ENCODE measurements at regions not wholly inside any gene's neighbourhood (a gene's known extent, or its start where the extent isn't known, plus 50 kb on each side); places are given as distances from the start of the nearest gene placed in this dataset.
A peak's percentile ranks its signal among the peaks of the same experiment; 100 is the strongest.

DNA sequence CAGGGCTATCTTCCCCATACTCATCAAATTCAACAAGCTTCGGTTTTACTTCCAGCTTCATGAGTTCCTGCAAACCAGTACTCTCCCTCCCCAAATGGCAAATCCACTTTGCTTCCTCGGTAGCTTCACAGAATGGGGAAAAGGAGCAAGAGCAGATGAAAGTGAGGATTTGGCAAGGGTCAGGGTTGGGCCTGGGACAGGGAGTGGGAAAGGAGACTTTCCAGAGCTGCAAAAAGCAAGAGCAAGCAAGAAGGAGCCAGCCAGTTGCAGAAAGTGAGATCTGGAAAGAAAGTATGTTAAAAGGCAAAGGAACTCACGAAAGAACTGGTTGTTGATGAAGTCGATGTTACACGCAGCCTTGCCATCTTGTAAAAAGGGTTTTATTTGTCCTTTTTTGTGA lies 522.8 kb upstream of the TBX3 start:
- peaks cover 3% of the 10 kb centered on the region for H3K9me3 ChIP-seq (ENCODE audit: control insufficient read depth, low read length)
- intact Hi-C loops (cut with DNase I): no loop called here
- H3K27me3 ChIP-seq (ENCODE audit: control insufficient read depth in 1 of 2, insufficient read depth in 2 of 2, low read length in 1 of 2): no peaks in the 10 kb centered on the region
- DNase-seq (no peak), ATAC-seq (ENCODE audit: low FRiP score) (no peak)
- no peaks in the 10 kb centered on the region for H3K36me3 ChIP-seq (ENCODE audit: control insufficient read depth in 1 of 2, insufficient read depth in 2 of 2, low read length in 1 of 2)
- 82 to 85% methylated on average over 5 of the region's 5 CpGs for WGBS, 2 donors
- no peaks in the 10 kb centered on the region for H3K4me1 ChIP-seq (ENCODE audit: control insufficient read depth in 1 of 2, insufficient read depth in 2 of 2, low read length in 2 of 2)
- H3K4me3 ChIP-seq (ENCODE audit: low read length in 2 of 2): no peak overlapping the region
- H3K27ac ChIP-seq (ENCODE audit: low read depth in 1 of 2, low read length in 2 of 2): no peak overlapping the region

DNA sequence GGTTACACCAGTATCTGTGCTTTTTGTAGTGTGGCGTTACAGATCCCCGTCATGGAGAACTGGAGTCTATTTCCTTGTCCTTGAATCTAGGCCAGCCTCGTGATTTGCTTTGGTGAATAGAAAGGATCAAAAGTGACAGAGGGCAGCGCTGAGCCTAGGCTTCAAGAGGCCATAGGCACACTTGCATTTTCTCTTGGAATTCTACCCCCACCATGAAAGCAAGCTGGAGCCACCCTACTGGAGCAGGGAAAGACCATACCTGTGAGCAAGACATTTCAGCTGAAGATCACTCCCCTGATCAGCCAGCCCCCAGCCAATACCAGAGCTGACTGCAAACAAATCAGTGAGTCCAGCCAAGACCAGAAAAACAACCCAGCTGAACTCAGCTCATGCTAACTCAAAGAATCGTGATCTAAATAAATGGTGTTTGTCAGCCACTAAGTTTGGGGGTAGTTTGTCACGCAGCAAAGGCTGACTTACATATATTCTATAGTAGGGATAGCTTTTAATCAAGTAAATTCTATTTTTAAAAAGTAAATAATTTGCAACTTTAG lies 521.9 kb upstream of the TBX3 start:
- intact Hi-C loops (cut with DNase I): no loop called here
- ATAC-seq (ENCODE audit: low FRiP score): no peak
- 62 to 69% methylated on average over 6 of the region's 6 CpGs for WGBS, 2 donors

DNA sequence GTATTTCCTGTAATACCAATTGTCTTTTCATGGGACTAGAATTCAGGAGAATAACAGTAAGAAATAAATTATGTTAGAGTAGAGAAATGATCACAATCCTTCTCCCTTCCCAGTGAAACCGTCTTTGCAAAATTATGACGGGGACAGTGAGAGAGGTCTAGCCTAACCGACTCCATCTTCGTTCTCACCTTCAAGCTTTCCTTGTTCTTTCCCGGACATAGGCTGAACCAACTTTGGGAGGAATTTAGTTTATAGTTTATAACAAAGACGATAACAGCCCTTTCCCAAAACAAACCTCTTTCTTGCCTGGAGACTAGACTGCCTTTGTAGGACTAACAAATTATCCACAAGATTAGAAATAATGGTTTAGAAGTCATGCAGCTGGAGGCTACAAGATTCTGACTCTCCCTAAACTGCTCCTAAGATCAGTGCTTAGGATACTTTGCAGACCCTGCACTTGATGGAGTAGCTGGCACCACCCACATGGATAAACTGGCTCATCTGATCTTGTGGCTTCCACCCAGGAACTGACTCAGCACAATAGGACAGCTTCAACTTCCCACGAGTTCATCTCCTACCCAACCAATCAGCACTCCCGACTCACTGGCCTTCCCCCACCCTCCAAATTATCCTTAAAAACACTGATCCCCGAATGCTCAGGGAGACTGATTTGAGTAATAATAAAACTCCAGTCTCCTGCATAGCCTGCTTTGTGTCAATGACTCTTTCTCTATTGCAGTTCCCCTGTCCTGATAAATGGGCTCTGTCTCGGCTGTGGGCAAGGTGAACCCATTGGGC lies 521.2 kb upstream of the TBX3 start:
- no peak overlapping the region for H3K27ac ChIP-seq (ENCODE audit: low read depth in 1 of 2, low read length in 2 of 2)
- H3K4me3 ChIP-seq (ENCODE audit: low read length in 2 of 2): no peak overlapping the region
- intact Hi-C loops (cut with DNase I): no loop called here
- DNase-seq (no peak), ATAC-seq (ENCODE audit: low FRiP score) (no peak)
- H3K4me1 ChIP-seq (ENCODE audit: control insufficient read depth in 1 of 2, insufficient read depth in 2 of 2, low read length in 2 of 2): no peaks in the 10 kb centered on the region
- H3K27me3 ChIP-seq (ENCODE audit: control insufficient read depth in 1 of 2, insufficient read depth in 2 of 2, low read length in 1 of 2): no peaks in the 10 kb centered on the region
- H3K9me3 ChIP-seq (ENCODE audit: control insufficient read depth, low read length): peaks cover 3% of the 10 kb centered on the region
- 73 to 75% methylated on average over 10 of the region's 10 CpGs for WGBS, 2 donors
- no peaks in the 10 kb centered on the region for H3K36me3 ChIP-seq (ENCODE audit: control insufficient read depth in 1 of 2, insufficient read depth in 2 of 2, low read length in 1 of 2)

More for the DNA sequence above, 521.9 kb upstream of the TBX3 start:
- no peaks in the 10 kb centered on the region for H3K27me3 ChIP-seq (ENCODE audit: control insufficient read depth in 1 of 2, insufficient read depth in 2 of 2, low read length in 1 of 2)
- H3K9me3 ChIP-seq (ENCODE audit: control insufficient read depth, low read length): peaks cover 3% of the 10 kb centered on the region
- DNase-seq: no peak
- H3K4me1 ChIP-seq (ENCODE audit: control insufficient read depth in 1 of 2, insufficient read depth in 2 of 2, low read length in 2 of 2): no peaks in the 10 kb centered on the region
- no peaks in the 10 kb centered on the region for H3K36me3 ChIP-seq (ENCODE audit: control insufficient read depth in 1 of 2, insufficient read depth in 2 of 2, low read length in 1 of 2)
- H3K27ac ChIP-seq (ENCODE audit: low read depth in 1 of 2, low read length in 2 of 2): no peak overlapping the region
- H3K4me3 ChIP-seq (ENCODE audit: low read length in 2 of 2): no peak overlapping the region

DNA sequence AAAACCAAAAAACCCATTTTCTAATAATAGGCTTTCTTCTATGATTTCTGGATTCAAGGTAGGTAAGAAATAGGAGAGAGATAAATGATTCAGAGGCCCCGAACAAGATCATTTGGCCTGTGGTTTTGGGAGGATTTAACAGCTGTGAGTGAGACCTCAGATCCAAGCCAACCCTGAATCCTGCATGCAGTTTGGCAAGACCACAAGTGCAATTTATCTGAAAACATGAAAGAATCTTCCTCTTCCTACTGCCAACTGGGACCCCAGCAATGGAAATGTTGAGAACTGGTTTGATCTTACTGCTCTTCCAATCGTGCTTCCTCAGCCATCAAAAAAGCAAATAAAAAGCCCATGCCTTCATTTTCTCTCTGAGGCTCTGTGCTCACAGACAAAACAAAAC lies 519.7 kb upstream of the TBX3 start:
- no peak overlapping the region for H3K27ac ChIP-seq (ENCODE audit: low read depth in 1 of 2, low read length in 2 of 2)
- H3K4me3 ChIP-seq (ENCODE audit: low read length in 2 of 2): no peak overlapping the region
- WGBS, 2 donors: 82 to 84% methylated on average over 2 of the region's 2 CpGs
- ATAC-seq (ENCODE audit: low FRiP score) (no peak), DNase-seq (no peak)
- intact Hi-C loops (cut with DNase I): no loop called here
- H3K36me3 ChIP-seq (ENCODE audit: control insufficient read depth in 1 of 2, insufficient read depth in 2 of 2, low read length in 1 of 2): no peaks in the 10 kb centered on the region
- no peaks in the 10 kb centered on the region for H3K4me1 ChIP-seq (ENCODE audit: control insufficient read depth in 1 of 2, insufficient read depth in 2 of 2, low read length in 2 of 2)
- H3K9me3 ChIP-seq (ENCODE audit: control insufficient read depth, low read length): peaks cover 3% of the 10 kb centered on the region
- no peaks in the 10 kb centered on the region for H3K27me3 ChIP-seq (ENCODE audit: control insufficient read depth in 1 of 2, insufficient read depth in 2 of 2, low read length in 1 of 2)

DNA sequence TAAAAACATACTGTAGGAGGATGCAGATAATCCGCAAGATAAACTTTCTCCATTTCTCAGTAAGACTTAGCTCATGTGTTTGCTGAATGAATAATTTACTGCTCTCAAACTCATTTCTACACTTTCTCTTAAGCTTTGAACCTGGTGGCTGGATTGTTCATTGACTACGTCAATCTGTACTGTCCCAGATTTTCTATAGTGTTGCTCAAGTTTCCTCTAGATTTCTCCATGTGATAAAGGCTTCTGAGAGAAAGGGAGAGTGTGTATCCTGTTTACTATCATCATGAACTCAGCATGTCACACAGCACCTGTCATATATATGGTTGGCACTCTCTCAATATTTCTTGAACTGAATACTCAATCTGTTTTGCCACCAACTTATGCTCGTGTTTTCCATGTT lies 518.0 kb upstream of the TBX3 start:
- intact Hi-C loops (cut with DNase I): no loop called here
- no peak overlapping the region for H3K27ac ChIP-seq (ENCODE audit: low read depth in 1 of 2, low read length in 2 of 2)
- H3K4me3 ChIP-seq (ENCODE audit: low read length in 2 of 2): no peak overlapping the region
- ATAC-seq (ENCODE audit: low FRiP score) (no peak), DNase-seq (no peak)
- H3K27me3 ChIP-seq (ENCODE audit: control insufficient read depth in 1 of 2, insufficient read depth in 2 of 2, low read length in 1 of 2): peaks cover 0 to under 1% of the 10 kb centered on the region in 2 donors
- 91 to 93% methylated on average over 3 of the region's 3 CpGs for WGBS, 2 donors
- H3K4me1 ChIP-seq (ENCODE audit: control insufficient read depth in 1 of 2, insufficient read depth in 2 of 2, low read length in 2 of 2): no peaks in the 10 kb centered on the region
- no peaks in the 10 kb centered on the region for H3K36me3 ChIP-seq (ENCODE audit: control insufficient read depth in 1 of 2, insufficient read depth in 2 of 2, low read length in 1 of 2)
- peaks cover 3% of the 10 kb centered on the region for H3K9me3 ChIP-seq (ENCODE audit: control insufficient read depth, low read length)

DNA sequence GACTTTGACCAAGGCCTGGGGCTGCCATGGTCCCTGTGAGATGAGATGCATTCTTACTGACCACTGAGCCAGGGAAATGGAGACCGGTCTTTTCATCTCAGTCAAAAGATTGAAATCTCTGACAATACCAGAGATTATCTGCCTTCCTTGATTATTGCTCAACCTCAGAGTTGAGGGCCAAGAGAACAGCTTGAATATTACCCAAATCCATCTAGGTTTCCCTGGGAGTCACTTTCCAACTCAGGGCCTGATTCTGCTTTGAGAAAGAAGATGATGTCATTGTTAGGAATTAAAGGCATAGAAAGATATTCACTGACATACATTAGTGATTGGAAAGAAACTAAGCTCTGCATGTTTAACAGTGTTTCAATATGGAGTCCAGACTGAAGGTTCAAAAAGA lies 515.9 kb upstream of the TBX3 start:
- peaks cover 0 to 1% of the 10 kb centered on the region in 2 donors for H3K27me3 ChIP-seq (ENCODE audit: control insufficient read depth in 1 of 2, insufficient read depth in 2 of 2, low read length in 1 of 2)
- intact Hi-C loops (cut with DNase I): no loop called here
- DNase-seq (no peak), ATAC-seq (ENCODE audit: low FRiP score) (peak; percentile 73)
- no peak overlapping the region for H3K27ac ChIP-seq (ENCODE audit: low read depth in 1 of 2, low read length in 2 of 2)
- no peaks in the 10 kb centered on the region for H3K4me1 ChIP-seq (ENCODE audit: control insufficient read depth in 1 of 2, insufficient read depth in 2 of 2, low read length in 2 of 2)
- H3K36me3 ChIP-seq (ENCODE audit: control insufficient read depth in 1 of 2, insufficient read depth in 2 of 2, low read length in 1 of 2): no peaks in the 10 kb centered on the region
- 81% methylated on average over 1 of the region's 1 CpG for WGBS, 2 donors
- no peaks in the 10 kb centered on the region for H3K9me3 ChIP-seq (ENCODE audit: control insufficient read depth, low read length)
- no peak overlapping the region for H3K4me3 ChIP-seq (ENCODE audit: low read length in 2 of 2)

DNA sequence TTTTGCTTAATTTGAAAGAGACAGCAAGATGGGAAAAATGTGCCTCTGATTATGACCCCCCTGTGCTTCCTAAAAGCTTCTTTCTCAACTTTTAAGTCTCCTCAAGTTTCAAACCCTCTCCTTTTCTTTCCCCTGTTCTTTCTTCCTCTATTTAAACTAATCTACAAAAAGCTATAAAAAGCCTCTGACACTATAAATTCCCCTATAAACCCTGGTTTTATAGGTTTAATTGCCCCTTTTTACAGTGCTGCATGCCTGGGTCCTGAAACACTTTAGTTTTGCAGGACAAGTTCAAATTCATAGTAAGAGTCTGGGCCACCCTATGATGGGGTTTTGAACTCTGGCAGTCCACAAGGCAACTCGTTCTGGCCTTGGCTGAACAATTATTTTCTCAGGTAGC lies 510.9 kb upstream of the TBX3 start:
- ATAC-seq (ENCODE audit: low FRiP score) (no peak), DNase-seq (no peak)
- intact Hi-C loops (cut with DNase I): no loop called here
- Histone ChIP-seq H3K27ac (ENCODE audit: low read depth in 1 of 2, low read length in 2 of 2) (no peak overlapping the region), H3K9me3 (ENCODE audit: control insufficient read depth, low read length) (no peaks in the 10 kb centered on the region), H3K4me1 (ENCODE audit: control insufficient read depth in 1 of 2, insufficient read depth in 2 of 2, low read length in 2 of 2) (no peaks in the 10 kb centered on the region), H3K27me3 (ENCODE audit: control insufficient read depth in 1 of 2, insufficient read depth in 2 of 2, low read length in 1 of 2) (peaks cover 0 to 1% of the 10 kb centered on the region in 2 donors), H3K36me3 (ENCODE audit: control insufficient read depth in 1 of 2, insufficient read depth in 2 of 2, low read length in 1 of 2) (no peaks in the 10 kb centered on the region), H3K4me3 (ENCODE audit: low read length in 2 of 2) (no peak overlapping the region)
- WGBS, 2 donors: 80 to 83% methylated on average over 1 of the region's 1 CpG

DNA sequence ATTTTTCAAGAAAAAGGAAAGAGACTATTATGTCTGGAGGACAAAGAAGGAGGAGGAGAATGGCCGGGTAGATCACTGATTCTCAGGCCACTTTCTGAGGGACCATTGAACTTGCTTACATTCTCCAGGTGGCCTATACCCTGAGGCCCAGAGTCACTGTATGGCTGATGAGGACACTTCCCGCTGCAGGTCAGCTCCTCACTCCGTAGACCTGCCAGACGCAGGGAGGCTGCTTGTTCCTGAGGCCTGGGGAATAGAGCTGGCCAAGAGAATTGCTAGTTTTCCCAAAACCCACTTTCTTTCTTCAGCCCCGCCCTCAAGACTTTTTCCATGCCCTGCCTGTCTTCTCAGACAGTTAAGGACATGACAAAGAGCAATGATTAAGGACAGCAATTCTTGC lies 510.5 kb upstream of the TBX3 start:
- Histone ChIP-seq H3K27me3 (ENCODE audit: control insufficient read depth in 1 of 2, insufficient read depth in 2 of 2, low read length in 1 of 2) (peaks cover 0 to 1% of the 10 kb centered on the region in 2 donors), H3K36me3 (ENCODE audit: control insufficient read depth in 1 of 2, insufficient read depth in 2 of 2, low read length in 1 of 2) (no peaks in the 10 kb centered on the region), H3K9me3 (ENCODE audit: control insufficient read depth, low read length) (no peaks in the 10 kb centered on the region), H3K4me3 (ENCODE audit: low read length in 2 of 2) (no peak overlapping the region), H3K4me1 (ENCODE audit: control insufficient read depth in 1 of 2, insufficient read depth in 2 of 2, low read length in 2 of 2) (no peaks in the 10 kb centered on the region), H3K27ac (ENCODE audit: low read depth in 1 of 2, low read length in 2 of 2) (no peak overlapping the region)
- ATAC-seq (ENCODE audit: low FRiP score) (no peak), DNase-seq (no peak)
- intact Hi-C loops (cut with DNase I): no loop called here
- 83 to 89% methylated on average over 5 of the region's 5 CpGs for WGBS, 2 donors

DNA sequence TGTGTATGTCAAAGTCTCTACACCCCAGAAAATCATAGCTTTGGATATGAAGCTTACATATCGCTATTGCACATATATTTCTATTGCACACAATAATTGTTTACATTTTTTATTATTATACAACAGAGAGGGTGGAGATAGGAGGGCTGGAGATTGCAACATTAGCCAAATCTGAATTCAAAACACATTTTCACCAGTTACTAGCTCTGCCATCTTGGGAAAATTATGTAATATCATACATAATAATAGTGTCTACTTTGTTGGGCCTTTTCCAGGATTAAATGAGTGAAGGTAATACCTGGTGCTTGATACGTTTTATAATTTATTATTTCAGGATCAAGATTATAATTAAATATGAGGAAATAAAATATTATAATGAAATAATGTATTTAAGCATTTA lies 507.4 kb upstream of the TBX3 start:
- H3K27ac ChIP-seq (ENCODE audit: low read depth in 1 of 2, low read length in 2 of 2): no peak overlapping the region
- H3K36me3 ChIP-seq (ENCODE audit: control insufficient read depth in 1 of 2, insufficient read depth in 2 of 2, low read length in 1 of 2): no peaks in the 10 kb centered on the region
- H3K4me1 ChIP-seq (ENCODE audit: control insufficient read depth in 1 of 2, insufficient read depth in 2 of 2, low read length in 2 of 2): no peaks in the 10 kb centered on the region
- 89 to 99% methylated on average over 2 of the region's 2 CpGs for WGBS, 2 donors
- H3K9me3 ChIP-seq (ENCODE audit: control insufficient read depth, low read length): peaks cover 1% of the 10 kb centered on the region
- H3K27me3 ChIP-seq (ENCODE audit: control insufficient read depth in 1 of 2, insufficient read depth in 2 of 2, low read length in 1 of 2): no peaks in the 10 kb centered on the region
- no peak overlapping the region for H3K4me3 ChIP-seq (ENCODE audit: low read length in 2 of 2)
- intact Hi-C loops (cut with DNase I): no loop called here
- ATAC-seq (ENCODE audit: low FRiP score) (no peak), DNase-seq (no peak)

Data from aorta (tissue), 5 donors.